ENCODE measurements at regions not wholly inside any gene's neighbourhood (a gene's known extent, or its start where the extent isn't known, plus 50 kb on each side); places are given as distances from the start of the nearest gene placed in this dataset.
A peak's percentile ranks its signal among the peaks of the same experiment; 100 is the strongest.
"Not testable (repeated sequence)": the region's sequence is repeated elsewhere in the genome, so short reads cannot be mapped to it uniquely, and the experiment has no call there.

GRCh38 chrX:141066263-141066662 is 63.9 kb downstream of the SPANXB1 start:
- DNase-seq; H3K9me3 ChIP-seq; intact Hi-C loops (cut with DNase I); H3K27me3 ChIP-seq (ENCODE audit: insufficient read depth in 3 of 3, low read length in 2 of 3); H3K4me3 ChIP-seq; ATAC-seq; H3K4me1 ChIP-seq; H3K27ac ChIP-seq; H3K36me3 ChIP-seq (ENCODE audit: insufficient read depth in 1 of 2, low read depth in 1 of 2): not testable (repeated sequence)
- 34 to 78% methylated on average over 2 to 3 of the region's 7 CpGs; no CpG with 5 or more reads in 1 of the 3 donors for WGBS, 3 donors

DNA sequence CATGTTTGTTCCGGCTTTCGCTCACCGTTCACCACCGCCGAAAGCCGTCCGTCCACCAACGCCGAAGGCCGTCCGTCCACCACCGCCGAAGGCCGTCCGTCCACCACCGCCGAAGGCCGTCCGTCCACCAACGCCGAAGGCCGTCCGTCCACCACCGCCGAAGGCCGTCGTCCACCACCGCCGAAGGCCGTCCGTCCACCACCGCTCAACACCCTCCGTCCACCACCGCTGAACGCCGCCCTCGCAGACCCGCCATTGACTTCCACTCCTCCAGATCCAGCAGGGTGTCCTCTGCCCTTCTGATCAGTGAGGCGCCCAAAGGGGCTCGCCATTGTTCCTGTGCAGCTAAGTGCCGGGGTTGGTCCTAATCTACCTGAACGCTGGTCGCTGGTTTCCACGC is 81.7 kb downstream of the SPANXB1 start:
- H3K27ac ChIP-seq; H3K4me3 ChIP-seq; H3K9me3 ChIP-seq; ATAC-seq; H3K4me1 ChIP-seq; H3K27me3 ChIP-seq (ENCODE audit: insufficient read depth in 3 of 3, low read length in 2 of 3); H3K36me3 ChIP-seq (ENCODE audit: insufficient read depth in 1 of 2, low read depth in 1 of 2); intact Hi-C loops (cut with DNase I): not testable (repeated sequence)
- DNase-seq: peak in 1 of 2 donors; percentile 7
- WGBS, 3 donors: 90 to 98% (median 95%) methylated on average over 7 to 18 of the region's 44 CpGs

DNA sequence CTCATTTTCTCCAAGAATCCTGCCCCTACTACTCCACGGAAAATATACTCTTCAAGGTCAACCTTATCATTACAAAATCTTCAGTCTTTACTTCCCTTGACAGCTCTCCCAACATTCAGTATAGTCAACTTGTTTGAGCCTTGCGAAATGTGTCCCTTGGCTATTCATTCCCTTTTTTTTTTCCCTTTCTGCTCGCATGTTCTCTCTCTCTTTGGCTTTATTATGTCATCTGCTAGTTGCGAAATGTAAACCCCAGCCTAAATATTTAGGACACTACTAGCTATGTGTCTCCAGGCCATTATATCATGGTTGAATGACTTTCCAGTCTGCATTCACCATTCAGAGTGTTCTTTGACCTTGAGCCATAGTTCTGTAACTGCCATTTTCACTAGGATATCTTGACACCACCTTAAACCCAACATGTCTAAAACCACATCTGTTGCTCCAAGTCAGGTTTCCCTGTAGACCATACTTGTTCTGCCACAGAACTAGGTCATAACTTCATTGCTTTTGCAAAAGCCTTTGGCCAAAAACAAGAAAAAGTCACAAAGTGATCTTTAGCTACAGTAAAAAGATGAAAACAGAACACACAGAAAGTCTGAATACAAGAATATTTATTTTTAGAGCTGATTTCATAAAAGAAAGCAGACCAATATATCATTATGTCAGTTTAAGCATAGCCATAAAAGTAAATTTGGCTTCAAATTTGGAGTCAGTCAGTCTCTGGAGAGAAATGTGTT is 73.0 kb downstream of the LDOC1 start:
- H3K9me3 ChIP-seq; ATAC-seq; H3K4me3 ChIP-seq; H3K27me3 ChIP-seq (ENCODE audit: insufficient read depth in 3 of 3, low read length in 2 of 3); intact Hi-C loops (cut with DNase I); DNase-seq; H3K36me3 ChIP-seq (ENCODE audit: insufficient read depth in 1 of 2, low read depth in 1 of 2); H3K4me1 ChIP-seq; H3K27ac ChIP-seq: not testable (repeated sequence)
- no CpG with 5 or more reads among the region's 4 CpGs for WGBS, 3 donors

DNA sequence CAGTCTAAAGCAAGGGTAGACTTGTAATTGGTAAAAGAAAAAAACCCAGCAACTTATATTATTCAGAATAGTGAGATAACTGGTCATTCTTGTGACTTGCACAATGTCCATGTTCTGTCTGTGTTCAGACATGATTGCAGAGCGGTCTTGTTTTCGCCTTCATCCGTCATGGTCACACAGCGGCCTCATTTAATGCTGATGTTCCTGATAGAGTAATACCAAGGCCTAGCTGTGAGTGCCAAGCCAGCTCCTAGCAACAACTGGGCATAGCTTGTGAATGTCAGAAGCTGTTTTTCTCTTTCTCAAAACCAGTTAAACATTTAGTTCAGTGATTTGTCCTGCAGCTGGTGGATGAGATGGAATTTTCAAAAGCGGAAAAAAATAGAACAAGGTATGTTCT is 65.7 kb downstream of the LDOC1 start:
- H3K4me1 ChIP-seq; H3K9me3 ChIP-seq; H3K27ac ChIP-seq; ATAC-seq; H3K36me3 ChIP-seq (ENCODE audit: insufficient read depth in 1 of 2, low read depth in 1 of 2); H3K4me3 ChIP-seq; intact Hi-C loops (cut with DNase I); H3K27me3 ChIP-seq (ENCODE audit: insufficient read depth in 3 of 3, low read length in 2 of 3); DNase-seq: not testable (repeated sequence)
- 12 to 91% methylated on average over 3 of the region's 5 CpGs; no CpG with 5 or more reads in 1 of the 3 donors for WGBS, 3 donors
